DMS53 (cell line): ENCODE measurements at regions not wholly inside any gene's neighbourhood (a gene's known extent, or its start where the extent isn't known, plus 50 kb on each side); places are given as distances from the start of the nearest gene placed in this dataset.

Experiments used
- DNase-seq: peaks from one replicate; lab custom pipeline; 2025; lab: John Stamatoyannopoulos, UW

DNA sequence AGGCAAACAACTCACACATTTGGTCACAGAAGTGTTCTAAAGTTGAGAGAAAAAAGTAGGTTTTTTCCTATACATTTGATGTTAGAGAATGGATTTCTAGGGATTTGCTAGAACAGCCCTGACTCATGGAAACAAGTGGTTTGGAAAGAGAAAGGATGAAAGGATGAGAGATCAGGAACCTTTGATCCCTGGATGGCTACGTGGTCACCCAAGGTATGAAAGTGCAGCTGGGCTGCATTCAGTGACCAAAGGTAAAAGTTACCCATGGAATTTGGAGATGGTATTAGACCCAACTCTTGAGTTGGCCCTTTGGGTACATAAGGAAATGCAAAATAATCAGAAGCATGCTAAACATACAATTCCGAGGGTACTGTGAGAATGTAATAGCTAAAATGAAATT lies 61.3 kb upstream of the SPIN1 start:
- DNase-seq: no peak

DNA sequence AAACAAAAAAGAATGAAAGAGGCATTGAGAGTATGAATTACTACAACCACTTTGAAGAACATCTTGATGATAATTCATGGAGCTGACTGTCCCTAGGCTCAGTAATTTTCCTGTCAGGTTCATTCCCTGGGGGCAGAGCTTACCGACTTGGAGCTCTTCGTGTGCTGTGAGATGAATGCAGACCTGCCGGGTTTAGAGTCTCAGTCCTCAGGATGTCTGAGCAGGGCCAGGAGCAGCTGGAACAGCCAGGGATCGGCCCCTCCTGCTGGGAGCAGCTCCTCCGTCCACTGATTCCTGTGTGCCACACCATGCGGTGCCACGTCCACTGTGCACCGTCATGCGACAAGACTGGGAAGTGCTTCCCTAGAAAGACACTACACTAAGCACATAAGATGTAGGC lies 62.2 kb upstream of the SPIN1 start:
- DNase-seq: no peak

DNA sequence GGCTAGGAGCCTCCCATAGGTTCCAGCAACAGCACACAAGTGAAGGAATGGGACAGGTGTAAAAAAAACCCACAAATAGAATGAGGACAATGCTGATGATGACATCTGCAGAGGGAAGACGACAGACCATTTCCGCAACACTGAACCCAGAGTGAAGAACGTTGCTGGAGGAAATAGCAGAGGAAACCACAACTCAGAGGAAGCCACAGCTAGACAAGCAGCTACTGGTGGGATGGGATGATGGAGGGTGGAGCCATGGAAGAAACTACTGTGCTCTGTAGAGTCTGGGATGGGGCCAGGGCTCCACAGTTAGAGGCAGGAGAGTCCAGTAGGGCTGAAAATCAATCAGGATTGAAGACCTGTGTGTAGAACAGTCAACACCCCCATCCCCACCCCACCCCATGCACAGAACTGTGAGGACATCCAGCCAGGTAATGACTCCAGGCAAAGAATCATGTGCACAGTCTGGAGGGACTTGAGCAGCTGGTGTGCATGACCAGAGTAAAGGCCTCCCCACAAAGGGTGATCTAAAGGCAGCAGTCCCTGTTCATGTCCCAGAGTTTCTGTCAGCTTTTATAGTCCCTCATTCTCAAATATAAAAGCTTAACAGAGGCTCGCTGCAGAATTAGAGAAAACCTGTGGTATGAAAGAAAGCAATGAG lies 65.2 kb upstream of the SPIN1 start:
- DNase-seq: no peak

DNA sequence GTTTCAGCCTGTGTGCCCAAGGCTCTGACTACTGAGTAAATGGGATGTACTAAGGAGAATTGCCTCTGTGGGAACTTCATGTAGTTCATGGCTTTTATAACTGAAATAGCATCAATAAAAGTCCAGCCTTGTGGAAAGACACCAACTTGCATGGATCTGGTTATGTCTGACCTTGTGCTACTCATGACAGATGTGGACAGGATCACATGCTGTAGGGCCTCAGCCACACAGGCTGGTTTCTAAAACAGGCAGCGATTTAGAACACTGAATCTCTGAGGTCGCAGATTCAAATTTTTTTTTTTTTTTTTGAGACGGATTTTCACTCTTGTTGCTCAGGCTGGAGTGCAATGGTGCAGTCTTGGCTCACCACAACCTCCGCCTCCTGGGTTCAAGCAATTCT lies 66.5 kb upstream of the SPIN1 start:
- DNase-seq: no peak

DNA sequence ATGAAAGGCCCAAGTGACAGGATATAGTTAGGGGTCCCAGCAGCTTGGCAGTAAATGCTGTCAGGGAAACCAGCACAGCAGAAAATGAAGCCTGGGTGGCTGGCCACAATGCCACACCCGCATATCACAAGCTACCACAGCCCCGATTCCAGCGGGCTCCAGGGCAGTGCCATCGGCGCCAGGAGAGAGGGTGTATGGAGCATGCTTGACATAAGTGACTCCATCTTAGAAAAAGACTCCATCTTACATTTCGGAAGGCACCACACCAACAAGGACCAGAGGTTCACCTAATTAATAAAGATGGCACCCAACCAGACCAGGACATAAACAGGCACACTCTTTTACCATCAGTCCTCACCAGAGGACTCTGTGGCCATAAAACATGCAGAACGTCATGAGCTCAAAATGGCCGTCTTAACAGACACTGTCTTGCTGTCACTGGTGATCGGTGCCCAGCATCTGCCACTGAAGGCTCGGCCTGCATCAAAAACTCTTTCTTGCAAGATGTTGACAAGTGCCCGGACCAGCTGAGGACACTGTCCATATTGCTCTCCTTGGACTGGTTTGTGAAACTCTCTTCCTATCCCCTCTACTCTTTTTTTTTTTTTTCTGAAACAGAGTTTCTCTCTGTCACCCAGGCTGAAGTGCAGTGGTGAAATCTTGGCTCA lies 67.4 kb upstream of the SPIN1 start:
- no peak for DNase-seq

DNA sequence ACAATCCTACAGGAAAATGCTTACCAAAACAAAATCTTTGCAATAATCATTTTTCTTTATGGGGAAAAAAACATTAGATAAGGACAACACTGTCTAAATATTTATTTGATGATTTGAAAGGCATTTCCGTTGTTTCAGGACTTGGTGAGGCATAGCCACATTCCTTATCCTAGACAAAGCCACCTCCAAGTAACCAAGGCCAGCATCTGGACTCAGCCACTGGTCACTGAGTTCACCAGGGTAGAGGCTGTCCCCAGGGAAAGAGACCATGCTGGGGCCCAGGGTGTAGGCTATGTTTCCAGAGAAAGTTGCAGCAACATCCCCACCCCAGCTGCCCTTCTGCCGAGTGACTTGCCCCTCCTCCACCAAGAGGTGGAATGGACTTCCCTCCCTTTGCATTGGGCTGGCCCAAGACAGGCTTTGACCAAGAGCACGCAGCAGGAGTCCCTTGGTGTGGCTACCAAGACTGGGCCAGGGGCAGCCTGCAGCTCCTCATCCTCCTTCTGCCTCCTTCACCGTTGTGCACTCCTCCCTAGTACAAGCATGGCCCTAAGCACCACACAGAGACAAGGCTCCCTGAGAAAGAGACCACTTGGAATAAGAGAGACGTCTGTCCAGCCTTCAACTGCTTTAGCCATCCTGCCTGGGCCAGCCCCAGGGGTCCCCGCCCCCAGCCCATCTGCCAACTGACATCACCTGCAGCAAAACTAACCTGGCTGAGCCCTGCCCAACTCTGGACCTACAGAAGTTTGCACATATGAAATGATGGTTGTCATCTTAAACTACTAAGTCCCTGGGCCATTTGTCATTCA lies 68.1 kb upstream of the SPIN1 start:
- DNase-seq: no peak

DNA sequence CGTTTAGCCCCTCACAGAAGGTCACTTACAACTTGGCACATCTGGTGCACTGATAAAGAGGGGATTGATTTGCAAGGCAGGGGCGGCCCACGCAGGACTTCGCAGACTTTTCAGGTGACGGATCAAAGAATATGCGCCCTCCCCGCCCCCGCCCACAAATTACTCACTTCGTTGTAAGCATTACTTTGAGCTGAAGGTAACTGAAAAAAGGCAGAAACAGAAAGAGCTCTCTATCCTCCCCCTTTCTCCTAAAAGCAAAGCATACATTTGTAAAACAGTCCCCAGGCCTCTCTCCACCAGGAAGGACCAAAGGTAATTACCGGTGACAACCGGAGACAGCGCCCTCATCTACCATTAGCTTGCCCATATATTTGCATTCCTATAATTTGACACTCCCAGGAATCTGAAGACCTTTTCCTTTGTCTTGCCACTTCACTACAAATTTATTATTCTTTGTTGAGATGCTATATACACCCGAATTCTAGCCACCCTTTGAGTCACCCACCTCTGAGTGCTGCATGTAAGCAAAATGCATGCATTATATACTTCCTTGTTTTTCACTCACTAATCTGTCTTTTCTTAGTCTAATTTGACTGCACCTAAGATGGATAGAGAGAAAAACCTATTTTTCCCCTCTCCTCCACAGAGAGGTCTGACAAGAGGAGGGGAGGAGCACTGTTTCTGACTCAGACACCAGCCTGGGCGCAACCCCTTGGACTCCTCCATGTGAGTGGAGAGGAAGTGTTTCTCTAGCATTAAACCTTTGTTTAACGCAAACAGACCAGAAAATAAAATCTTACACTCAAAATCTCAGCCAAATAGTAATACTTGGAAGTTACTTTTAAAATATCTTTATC lies 74.7 kb upstream of the SPIN1 start:
- DNase-seq: no peak

DNA sequence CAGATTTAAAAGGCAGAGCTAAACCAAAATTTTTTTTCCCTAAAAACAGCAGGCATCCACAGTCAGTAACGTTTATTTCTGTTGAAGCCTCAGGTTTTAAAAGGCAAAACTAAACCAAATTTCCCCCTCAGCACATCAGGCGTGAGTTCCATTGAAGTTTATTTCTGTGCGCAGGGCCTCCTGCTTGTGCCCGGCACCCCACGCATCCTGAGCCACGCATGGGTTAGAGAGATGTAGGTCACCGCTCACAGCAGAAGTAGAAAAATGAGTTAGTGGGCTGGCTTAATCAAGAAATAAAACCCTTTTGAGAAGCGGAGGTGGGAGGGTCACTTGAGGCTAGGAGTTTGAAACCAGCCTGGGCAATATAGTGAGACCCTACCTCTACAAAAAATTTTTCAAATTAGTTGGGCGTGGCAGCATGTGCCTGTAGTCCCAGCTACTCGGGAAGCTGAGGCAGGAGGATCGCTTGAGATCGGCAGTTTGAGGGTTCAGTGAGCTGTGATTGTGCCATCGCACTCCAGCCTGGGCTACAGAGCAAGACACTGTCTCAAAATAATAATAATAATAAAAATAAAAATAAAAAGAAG lies 75.6 kb upstream of the SPIN1 start:
- no peak for DNase-seq

DNA sequence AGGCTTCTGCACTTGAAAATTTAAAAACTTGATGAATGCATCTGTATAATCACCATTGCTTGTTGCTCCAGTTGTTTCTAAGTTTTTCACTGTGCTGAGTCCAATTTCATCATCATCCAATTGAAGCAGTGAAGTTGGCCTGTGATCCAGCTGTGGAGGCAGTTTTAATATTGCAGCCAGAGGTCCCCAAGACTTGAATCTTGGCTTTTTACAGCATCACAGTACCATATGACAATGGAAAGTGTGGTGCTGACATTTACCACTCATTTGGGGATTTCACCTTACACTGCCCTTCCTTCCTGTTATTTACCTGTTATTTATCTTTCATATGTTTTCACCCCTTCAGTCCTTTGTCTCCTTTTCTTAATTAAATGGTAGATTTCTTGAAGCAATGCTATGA lies 76.2 kb upstream of the SPIN1 start:
- DNase-seq: no peak

DNA sequence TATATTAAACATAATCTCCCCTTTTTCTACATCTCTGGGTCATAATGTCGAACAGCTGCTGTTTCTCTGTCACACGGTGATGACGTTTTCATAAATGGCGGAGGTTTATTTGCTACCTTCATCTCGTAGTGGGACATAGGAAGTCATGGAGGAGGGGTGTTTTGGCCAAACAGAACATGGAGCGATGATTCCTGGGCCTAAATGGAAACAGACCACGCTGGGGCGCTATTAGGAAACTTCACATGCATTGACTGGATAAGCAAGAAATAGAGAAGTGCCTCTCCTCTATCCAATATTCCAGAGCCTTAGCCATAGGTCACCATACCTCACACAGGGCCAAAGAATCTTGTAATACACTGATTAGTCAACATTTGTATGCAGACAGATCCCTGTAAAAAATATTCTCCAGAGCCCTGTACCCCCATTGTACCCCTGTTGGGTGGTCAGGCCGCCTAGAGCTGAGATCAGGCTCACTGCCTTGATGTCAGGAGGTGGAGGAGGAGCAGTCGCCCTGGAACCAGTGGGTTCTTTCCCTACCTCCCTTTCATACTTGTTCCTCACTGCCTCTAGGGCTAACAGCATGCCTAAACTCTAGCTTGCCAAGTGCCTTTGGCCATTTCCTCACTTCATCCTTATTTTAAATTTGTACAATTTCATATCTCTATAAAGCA lies 77.8 kb upstream of the SPIN1 start:
- DNase-seq: peak; percentile 9

DNA sequence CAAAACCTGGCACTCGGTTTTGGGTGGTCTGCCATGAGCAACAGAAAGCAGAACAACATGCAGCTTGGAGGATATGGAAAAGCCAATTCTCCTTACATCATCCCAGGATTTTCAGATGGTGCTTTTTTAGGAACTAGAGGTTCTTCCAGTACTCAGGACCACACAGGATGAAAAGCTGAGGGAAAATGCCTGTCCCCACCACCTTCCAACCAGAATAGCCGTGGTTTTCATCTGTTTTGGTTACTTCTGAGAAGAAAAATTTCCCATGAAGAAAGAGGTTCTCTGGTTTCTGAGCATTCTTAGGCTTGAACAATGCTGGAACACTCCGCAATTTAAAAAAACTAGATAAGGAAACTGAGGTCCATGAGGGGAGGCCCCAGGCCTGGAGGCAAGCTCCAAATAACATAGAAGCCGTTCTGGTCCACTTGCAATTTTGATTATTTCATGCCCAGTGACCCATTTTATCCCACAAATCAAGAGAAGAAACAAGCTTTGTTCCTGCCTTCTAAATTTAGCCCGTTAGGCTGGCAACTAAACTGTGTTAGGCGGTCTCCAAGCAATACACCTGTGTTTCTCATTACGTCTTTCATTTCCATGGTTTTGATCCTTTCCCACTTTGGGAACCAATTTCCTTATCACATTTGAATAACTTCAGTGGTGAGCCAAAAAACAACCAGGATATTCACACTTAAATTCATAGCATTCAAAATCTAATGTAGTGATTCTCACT lies 79.2 kb upstream of the SPIN1 start:
- no peak for DNase-seq

DNA sequence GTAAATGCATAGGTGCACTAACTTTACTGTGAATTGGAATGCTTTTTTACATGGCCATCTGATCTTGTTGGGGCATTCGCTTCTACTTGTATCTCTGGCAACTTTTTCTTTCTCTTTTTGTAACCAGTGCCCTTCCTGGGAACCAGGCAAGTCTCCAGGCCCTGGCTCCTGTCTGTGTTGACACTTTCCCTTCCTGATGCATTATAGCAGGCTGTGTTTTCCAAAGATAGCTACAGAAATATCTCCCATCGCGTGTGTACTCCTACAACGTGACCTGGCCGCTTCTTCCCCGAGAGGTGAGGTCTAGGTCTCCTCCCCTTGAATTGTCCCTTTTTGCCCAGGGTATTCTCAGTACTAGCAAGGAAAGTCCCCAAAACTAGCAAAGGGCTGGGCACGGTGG lies 81.1 kb upstream of the SPIN1 start:
- DNase-seq: no peak

DNA sequence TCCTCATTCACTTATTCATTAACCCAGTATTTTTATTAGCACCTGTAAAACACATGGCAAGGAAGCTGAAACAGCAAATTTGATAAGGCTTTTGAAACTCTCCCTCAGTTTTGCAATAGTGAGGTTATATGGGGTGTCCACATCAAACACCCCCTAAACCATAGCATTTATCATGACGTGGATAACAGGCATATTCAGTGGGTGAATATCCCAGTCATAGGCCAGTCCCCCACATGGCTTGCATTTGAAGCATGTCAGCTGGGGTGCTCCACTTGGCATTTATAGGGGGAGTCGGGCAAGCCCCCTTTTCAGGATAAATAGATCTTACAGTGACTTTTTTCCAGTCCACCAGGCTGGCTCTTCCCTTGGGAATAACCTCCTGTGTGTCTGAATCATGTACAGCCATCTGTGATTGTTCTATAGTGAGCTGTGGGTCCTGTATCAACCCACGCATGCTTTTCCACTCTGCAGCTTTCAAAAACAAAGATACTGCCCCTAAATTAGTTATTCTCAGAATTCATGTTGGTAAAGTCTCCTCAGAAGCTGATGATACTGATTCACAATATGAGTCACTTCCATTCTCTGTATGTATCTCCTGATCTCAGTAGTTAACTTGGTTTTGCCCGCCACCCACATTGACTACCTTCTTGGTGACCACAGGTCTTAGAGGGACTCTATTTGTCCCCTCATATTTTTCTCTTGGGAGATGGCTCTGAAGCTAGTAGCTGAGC lies 84.4 kb upstream of the SPIN1 start:
- DNase-seq: no peak

DNA sequence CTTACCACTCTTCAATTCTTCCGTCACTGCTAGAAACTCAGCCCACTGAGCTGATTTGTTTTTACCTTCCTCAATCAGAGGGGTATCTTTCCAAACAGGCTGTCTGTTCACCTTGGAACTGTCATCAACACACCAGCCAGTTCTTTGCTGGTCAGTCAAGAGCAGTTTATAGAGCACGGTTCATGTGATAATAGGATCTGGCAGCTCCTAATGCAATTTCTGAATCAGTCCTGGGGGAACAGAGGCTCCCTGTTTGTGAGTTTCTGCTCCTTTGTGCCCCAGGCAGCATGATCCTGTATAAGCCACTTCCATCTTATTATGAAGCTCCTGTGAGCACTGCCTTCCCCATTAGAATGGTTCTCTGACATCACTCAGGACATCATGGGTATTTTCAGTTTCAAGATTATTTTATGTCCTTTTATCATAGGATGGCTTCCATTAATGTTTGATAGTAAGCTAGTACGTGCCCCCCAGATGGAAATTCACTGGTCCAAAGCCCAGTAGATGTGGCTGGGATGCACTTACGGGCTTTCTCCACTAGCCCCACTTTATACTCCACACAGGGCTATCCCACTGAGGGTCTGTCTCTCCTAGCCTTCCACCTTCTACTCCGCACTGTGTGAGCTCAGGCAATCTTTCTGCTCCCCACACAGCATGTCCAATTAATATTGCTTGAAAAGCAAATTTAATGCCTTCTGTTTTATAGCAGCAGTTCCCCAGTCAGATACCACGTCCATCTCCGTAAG lies 85.5 kb upstream of the SPIN1 start:
- no peak for DNase-seq

DNA sequence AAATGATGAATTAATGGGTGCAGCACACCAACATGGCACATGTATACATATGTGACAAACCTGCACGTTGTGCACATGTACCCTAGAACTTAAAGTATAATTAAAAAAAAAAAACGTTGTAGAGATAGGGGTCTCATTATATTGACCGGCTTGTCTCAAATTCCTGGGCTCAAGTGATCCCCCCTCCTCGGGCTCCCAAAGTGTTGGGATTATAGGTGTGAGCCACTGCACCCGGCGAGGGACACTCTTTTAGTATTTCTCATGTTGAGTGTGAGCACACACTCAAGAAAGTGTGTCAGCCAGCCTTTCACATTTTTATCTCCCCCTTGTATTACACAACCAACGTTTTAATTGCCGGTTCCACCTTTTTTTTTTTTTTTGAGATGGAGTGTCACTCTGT lies 87.7 kb upstream of the SPIN1 start:
- no peak for DNase-seq

DNA sequence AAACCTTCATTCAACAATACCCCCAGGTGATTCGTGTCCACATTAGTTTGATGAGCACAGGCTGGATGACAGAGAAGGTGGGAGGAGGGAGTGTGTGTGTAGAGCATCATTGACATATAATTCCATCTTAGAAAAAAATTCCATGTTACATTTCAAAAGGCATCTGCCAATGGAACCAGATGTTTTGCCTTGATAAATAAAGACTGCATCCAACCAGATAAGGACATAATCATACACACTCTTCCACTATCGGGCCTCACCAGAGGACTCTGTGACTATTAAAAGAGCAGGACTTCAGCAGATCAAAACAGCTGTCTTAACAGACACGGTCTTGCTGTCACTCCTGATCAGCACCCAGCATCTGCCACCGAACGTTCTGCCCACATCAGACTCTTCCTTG lies 96.4 kb upstream of the SPIN1 start:
- no peak for DNase-seq

DNA sequence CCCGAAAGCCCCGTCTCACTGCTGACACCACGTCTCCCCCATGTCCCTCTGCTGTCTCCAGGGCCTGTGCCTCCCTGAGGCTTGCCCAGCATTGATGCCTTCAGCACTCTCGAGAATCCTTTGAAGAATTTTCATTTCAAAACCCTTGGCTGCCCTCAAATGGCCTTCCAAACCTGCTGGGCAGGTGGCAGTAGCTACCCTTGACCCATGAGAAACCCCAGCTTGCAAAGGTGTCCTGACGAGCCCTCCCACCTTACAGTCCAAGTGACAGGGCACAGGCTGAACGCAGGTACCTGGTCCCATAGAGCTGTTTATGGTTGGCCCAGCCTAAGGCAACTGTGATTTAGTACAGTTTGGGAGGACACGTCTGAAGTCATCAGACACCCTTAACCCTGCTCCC lies 97.2 kb upstream of the SPIN1 start:
- DNase-seq: no peak

DNA sequence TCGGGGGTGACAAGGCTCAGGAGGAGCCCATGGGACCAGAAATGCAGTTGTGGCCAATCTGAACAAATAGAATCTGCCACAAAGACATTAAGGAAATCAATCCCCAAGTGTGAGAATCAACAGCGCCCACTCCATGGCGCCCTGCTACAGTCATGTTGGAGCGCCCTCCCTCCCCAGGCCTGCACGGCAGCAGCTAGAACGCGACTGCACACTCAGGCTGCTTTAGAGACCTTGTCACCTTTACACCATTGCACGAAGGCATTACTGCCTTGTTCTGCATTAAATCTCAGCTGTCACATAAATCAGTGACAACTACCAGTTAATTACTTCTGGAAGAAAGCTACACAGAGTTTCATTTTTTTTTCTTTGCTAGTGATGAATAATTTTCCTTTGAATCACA lies 98.7 kb upstream of the SPIN1 start:
- DNase-seq: no peak

DNA sequence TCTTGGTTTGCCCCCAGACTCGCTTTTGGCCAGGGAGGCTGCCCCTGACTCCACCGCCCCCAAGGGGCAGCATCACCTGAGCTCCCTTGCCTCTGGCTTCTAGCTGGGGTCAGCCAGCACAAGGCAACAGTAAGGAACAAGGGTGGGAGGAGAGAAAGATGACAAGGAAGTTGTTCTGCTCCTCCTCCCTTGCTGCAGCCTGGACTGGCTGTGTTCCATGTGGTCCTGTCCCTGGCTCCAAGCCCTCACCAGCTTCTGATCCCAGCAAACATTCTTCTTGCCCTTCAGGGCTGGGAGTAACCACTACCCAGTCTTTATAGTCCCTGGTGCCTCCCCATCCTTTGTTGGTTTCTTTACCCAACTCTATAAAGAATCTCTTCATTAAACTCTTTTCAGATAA lies 100.3 kb upstream of the SPIN1 start:
- no peak for DNase-seq
